ENCODE measurements at regions not wholly inside any gene's neighbourhood (a gene's known extent, or its start where the extent isn't known, plus 50 kb on each side); places are given as distances from the start of the nearest gene placed in this dataset.

GRCh38 chr9:95815133-95815532, 60.4 kb upstream of the ERCC6L2 start:
- H3K4me2 ChIP-seq (ENCODE audit: low read depth, low read length) = no peak overlapping the region
- no peak overlapping the region for H3K9ac ChIP-seq (ENCODE audit: low read length)
- TF ChIP-seq EZH2phosphoT487 (IDR thresholded peaks at IDR 0.05; ENCODE audit: low read length) (no peak), EZH2 (optimal IDR thresholded peaks at IDR 0.05; ENCODE audit: low read depth, low read length) (no peak), CTCF (IDR thresholded peaks at IDR 0.05; ENCODE audit: low read length) (no peak)
- H3K79me2 ChIP-seq (ENCODE audit: low read length) = no peaks in the 10 kb centered on the region
- DNase-seq = no peak
- H3K9me2 ChIP-seq (replicated peaks; ENCODE audit: insufficient read depth, low read length) = no peaks in the 10 kb centered on the region
- no peak overlapping the region for H3K27ac ChIP-seq (ENCODE audit: low read length)
- no peaks in the 10 kb centered on the region for H4K20me1 ChIP-seq (ENCODE audit: insufficient read depth, low read length)
- no peaks in the 10 kb centered on the region for H3K27me3 ChIP-seq (replicated peaks; ENCODE audit: insufficient read depth, low read length)
- H3K9me3 ChIP-seq (replicated peaks; ENCODE audit: insufficient read depth, low read length) = no peaks in the 10 kb centered on the region
- no peaks in the 10 kb centered on the region for H3F3A ChIP-seq (ENCODE audit: insufficient read depth, low read length)
- no peak overlapping the region for H2AFZ ChIP-seq (ENCODE audit: low read length)
- H3K4me3 ChIP-seq (ENCODE audit: low read length) = no peak overlapping the region
- no peaks in the 10 kb centered on the region for H3K4me1 ChIP-seq (ENCODE audit: low read length)
- H3K36me3 ChIP-seq (replicated peaks; ENCODE audit: insufficient read depth, low read length) = no peaks in the 10 kb centered on the region

- DNase-seq = no peak
- no peak overlapping the region for H3K4me2 ChIP-seq (ENCODE audit: low read depth, low read length)
- no peak for TF ChIP-seq EZH2phosphoT487 (IDR thresholded peaks at IDR 0.05; ENCODE audit: low read length)
- TF ChIP-seq CTCF (IDR thresholded peaks at IDR 0.05; ENCODE audit: low read length) = no peak
- no peak for TF ChIP-seq EZH2 (optimal IDR thresholded peaks at IDR 0.05; ENCODE audit: low read depth, low read length)
- no peak overlapping the region for H3K27ac ChIP-seq (ENCODE audit: low read length)
- H3K79me2 ChIP-seq (ENCODE audit: low read length) = no peaks in the 10 kb centered on the region
- H3K9me3 ChIP-seq (replicated peaks; ENCODE audit: insufficient read depth, low read length) = no peaks in the 10 kb centered on the region
- no peaks in the 10 kb centered on the region for H3F3A ChIP-seq (ENCODE audit: insufficient read depth, low read length)
- no peak overlapping the region for H3K4me3 ChIP-seq (ENCODE audit: low read length)
- H3K9ac ChIP-seq (ENCODE audit: low read length) = no peak overlapping the region
- no peaks in the 10 kb centered on the region for H3K4me1 ChIP-seq (ENCODE audit: low read length)
- no peaks in the 10 kb centered on the region for H4K20me1 ChIP-seq (ENCODE audit: insufficient read depth, low read length)
- no peaks in the 10 kb centered on the region for H3K36me3 ChIP-seq (replicated peaks; ENCODE audit: insufficient read depth, low read length)
- H3K27me3 ChIP-seq (replicated peaks; ENCODE audit: insufficient read depth, low read length) = no peaks in the 10 kb centered on the region
- no peaks in the 10 kb centered on the region for H3K9me2 ChIP-seq (replicated peaks; ENCODE audit: insufficient read depth, low read length)
- H2AFZ ChIP-seq (ENCODE audit: low read length) = no peak overlapping the region
These were observed 61.6 kb upstream of the ERCC6L2 start for GRCh38 chr9:95813923-95814322.

- H3F3A ChIP-seq (ENCODE audit: insufficient read depth, low read length) = no peaks in the 10 kb centered on the region
- no peak for TF ChIP-seq CTCF (IDR thresholded peaks at IDR 0.05; ENCODE audit: low read length)
- TF ChIP-seq EZH2phosphoT487 (IDR thresholded peaks at IDR 0.05; ENCODE audit: low read length) = no peak
- no peak for TF ChIP-seq EZH2 (optimal IDR thresholded peaks at IDR 0.05; ENCODE audit: low read depth, low read length)
These were observed 64.7 kb upstream of the ERCC6L2 start for GRCh38 chr9:95810814-95811213.

More at GRCh38 chr9:95810814-95811213, 64.7 kb upstream of the ERCC6L2 start:
- no peaks in the 10 kb centered on the region for H3K36me3 ChIP-seq (replicated peaks; ENCODE audit: insufficient read depth, low read length)
- no peaks in the 10 kb centered on the region for H4K20me1 ChIP-seq (ENCODE audit: insufficient read depth, low read length)
- H3K4me3 ChIP-seq (ENCODE audit: low read length) = no peak overlapping the region
- no peaks in the 10 kb centered on the region for H3K79me2 ChIP-seq (ENCODE audit: low read length)
- H3K27me3 ChIP-seq (replicated peaks; ENCODE audit: insufficient read depth, low read length) = no peaks in the 10 kb centered on the region
- DNase-seq = no peak
- H3K9me3 ChIP-seq (replicated peaks; ENCODE audit: insufficient read depth, low read length) = no peaks in the 10 kb centered on the region
- H2AFZ ChIP-seq (ENCODE audit: low read length) = no peak overlapping the region
- H3K4me2 ChIP-seq (ENCODE audit: low read depth, low read length) = no peak overlapping the region
- H3K4me1 ChIP-seq (ENCODE audit: low read length) = no peaks in the 10 kb centered on the region
- no peak overlapping the region for H3K27ac ChIP-seq (ENCODE audit: low read length)
- no peaks in the 10 kb centered on the region for H3K9me2 ChIP-seq (replicated peaks; ENCODE audit: insufficient read depth, low read length)
- H3K9ac ChIP-seq (ENCODE audit: low read length) = no peak overlapping the region

Data from MM.1S (cell line).